HepG2 (cell line): ENCODE measurements at regions not wholly inside any gene's neighbourhood (a gene's known extent, or its start where the extent isn't known, plus 50 kb on each side); places are given as distances from the start of the nearest gene placed in this dataset.

Experiments
- TF ChIP-seq, protein P1 (sequence below): sonication (generic); formaldehyde crosslinking; IDR thresholded peaks from 2 replicates; pipeline ENCODE4 v1.5.0; 2020; ENCODE audit warnings: mild to moderate bottlenecking, missing genetic modification reagents, moderate library complexity
- TF ChIP-seq, protein P2 (sequence below), 2 experiments: IDR thresholded peaks; 2 replicates each; pipeline ENCODE4 v1.6.1; 2011 to 2012; ENCODE audit warnings: low read length in 2 of 2, borderline replicate concordance in 1 of 2, low read depth in 1 of 2, mild to moderate bottlenecking in 1 of 2, moderate library complexity in 1 of 2

DNA sequence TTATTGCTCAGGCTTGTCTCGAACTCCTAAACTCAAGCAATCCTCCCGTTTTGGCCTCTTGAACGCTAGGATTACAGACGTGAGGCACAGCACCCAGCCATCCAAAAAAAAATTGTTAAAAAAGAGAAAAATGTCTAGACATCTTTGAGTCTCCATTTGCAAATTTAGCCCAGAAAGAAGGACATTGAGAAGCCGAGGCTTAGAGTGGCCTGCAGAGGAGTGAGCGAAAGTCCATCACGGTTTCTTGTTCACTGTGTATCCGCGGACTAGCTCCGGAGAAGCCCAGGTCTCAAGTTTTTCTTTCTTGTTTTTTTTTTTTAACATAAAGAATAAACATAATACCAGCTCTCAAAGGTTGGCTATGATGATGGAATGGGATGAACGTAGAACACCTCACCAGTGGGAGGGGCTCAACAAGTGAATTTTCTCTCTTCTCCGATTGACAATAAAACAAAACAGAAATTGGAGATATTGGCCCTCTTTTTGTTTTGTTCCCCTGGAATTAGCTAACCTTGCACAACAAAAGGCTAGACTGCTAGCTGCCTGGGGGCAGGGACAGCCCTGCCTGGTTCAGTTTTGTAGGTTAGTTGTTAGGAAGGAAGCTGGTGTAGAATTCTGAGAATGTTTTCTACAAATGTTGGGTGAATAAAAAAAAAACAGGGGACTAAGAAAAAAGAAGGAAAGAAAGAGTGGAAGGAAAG is 163.4 kb downstream of the MYCN start:
- TF ChIP-seq, protein P1, sequence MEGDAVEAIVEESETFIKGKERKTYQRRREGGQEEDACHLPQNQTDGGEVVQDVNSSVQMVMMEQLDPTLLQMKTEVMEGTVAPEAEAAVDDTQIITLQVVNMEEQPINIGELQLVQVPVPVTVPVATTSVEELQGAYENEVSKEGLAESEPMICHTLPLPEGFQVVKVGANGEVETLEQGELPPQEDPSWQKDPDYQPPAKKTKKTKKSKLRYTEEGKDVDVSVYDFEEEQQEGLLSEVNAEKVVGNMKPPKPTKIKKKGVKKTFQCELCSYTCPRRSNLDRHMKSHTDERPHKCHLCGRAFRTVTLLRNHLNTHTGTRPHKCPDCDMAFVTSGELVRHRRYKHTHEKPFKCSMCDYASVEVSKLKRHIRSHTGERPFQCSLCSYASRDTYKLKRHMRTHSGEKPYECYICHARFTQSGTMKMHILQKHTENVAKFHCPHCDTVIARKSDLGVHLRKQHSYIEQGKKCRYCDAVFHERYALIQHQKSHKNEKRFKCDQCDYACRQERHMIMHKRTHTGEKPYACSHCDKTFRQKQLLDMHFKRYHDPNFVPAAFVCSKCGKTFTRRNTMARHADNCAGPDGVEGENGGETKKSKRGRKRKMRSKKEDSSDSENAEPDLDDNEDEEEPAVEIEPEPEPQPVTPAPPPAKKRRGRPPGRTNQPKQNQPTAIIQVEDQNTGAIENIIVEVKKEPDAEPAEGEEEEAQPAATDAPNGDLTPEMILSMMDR (CRISPR knock-in tag): no peak
- TF ChIP-seq, protein P2, sequence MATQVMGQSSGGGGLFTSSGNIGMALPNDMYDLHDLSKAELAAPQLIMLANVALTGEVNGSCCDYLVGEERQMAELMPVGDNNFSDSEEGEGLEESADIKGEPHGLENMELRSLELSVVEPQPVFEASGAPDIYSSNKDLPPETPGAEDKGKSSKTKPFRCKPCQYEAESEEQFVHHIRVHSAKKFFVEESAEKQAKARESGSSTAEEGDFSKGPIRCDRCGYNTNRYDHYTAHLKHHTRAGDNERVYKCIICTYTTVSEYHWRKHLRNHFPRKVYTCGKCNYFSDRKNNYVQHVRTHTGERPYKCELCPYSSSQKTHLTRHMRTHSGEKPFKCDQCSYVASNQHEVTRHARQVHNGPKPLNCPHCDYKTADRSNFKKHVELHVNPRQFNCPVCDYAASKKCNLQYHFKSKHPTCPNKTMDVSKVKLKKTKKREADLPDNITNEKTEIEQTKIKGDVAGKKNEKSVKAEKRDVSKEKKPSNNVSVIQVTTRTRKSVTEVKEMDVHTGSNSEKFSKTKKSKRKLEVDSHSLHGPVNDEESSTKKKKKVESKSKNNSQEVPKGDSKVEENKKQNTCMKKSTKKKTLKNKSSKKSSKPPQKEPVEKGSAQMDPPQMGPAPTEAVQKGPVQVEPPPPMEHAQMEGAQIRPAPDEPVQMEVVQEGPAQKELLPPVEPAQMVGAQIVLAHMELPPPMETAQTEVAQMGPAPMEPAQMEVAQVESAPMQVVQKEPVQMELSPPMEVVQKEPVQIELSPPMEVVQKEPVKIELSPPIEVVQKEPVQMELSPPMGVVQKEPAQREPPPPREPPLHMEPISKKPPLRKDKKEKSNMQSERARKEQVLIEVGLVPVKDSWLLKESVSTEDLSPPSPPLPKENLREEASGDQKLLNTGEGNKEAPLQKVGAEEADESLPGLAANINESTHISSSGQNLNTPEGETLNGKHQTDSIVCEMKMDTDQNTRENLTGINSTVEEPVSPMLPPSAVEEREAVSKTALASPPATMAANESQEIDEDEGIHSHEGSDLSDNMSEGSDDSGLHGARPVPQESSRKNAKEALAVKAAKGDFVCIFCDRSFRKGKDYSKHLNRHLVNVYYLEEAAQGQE (IDR thresholded peaks at IDR 0.05; ENCODE audit: borderline replicate concordance in 1 of 2, low read depth in 1 of 2, low read length in 2 of 2): no peak
